ENCODE measurements at regions not wholly inside any gene's neighbourhood (a gene's known extent, or its start where the extent isn't known, plus 50 kb on each side); places are given as distances from the start of the nearest gene placed in this dataset.

DNA sequence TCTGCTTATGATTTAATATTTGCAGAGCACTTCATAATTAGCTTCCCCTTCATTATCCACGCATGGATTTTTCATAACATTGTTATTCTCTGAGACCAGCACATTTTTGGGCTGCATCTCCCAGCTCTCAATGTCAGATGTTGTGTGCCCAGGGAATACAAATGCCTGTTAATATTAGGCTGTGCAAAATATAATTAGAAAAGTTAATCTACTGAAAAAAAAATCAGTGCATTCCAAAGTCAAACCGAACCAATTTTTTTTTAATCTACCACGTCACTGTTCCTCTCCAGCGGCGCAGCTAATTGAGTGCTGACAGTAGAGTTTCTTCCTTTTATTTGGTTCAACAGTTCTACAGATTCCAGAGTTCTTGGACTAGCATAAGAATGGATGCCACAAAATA is 191.0 kb upstream of the RGS6 start:
- no peak for TF ChIP-seq CTCF (conservative IDR thresholded peaks at IDR 0.05; ENCODE audit: low read depth, low read length)
- TF ChIP-seq RCOR1 (IDR thresholded peaks at IDR 0.05; ENCODE audit: insufficient replicate concordance, low read length): no peak
- no peak for TF ChIP-seq SMC3 (IDR thresholded peaks at IDR 0.05; ENCODE audit: low read depth, low read length)
- no peak for TF ChIP-seq BHLHE40 (IDR thresholded peaks at IDR 0.05; ENCODE audit: low read depth, low read length)
